Panc1 (cell line): ENCODE measurements at regions not wholly inside any gene's neighbourhood (a gene's known extent, or its start where the extent isn't known, plus 50 kb on each side); places are given as distances from the start of the nearest gene placed in this dataset.

ENCODE experiments used
- POLR2AphosphoS5 ChIP-seq: IDR thresholded peaks from 2 replicates; pipeline ENCODE4 v1.6.1; 2012; ENCODE audit warnings: mild to moderate bottlenecking, low read depth, low read length, moderate library complexity
- TCF7L2 ChIP-seq: IDR thresholded peaks from 2 replicates; pipeline ENCODE4 v1.6.1; 2011; ENCODE audit warnings: mild to moderate bottlenecking, low read depth, low read length, inconsistent platforms
- TF ChIP-seq, protein P1 (sequence below): fragments of 450-650 bp; IDR thresholded peaks from 2 replicates; pipeline ENCODE4 v1.5.1; 2017; ENCODE audit warnings: mild to moderate bottlenecking
- TF ChIP-seq, protein P2 (sequence below), 2 experiments: IDR thresholded peaks; 2 replicates each; pipeline ENCODE4 v1.6.1; 2011 to 2012; ENCODE audit warnings: low read depth in 2 of 2, control low read depth in 1 of 2, low read length in 1 of 2, mild to moderate bottlenecking in 1 of 2, moderate library complexity in 1 of 2; ENCODE audit not compliant: insufficient read depth in 1 of 2

DNA sequence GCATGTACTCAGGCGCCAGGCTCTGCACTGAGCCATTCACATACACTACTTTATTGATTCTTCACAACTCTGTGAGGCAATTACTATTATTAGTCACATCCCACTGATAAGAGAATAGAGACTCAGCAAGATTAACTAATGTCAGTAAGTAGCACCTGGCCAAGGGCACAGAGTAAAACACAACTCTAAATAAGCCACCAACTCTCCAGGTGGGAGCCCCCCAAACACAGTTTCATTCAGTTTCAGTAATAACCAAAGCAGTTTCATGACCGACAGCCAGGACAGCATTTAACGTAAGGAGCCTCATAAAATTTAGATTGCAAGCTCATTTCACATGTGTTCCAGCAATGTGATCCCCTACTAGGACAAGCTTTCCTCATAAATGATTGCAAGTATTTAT, 323.1 kb upstream of the CCDC196 start:
- TF ChIP-seq, protein P1, sequence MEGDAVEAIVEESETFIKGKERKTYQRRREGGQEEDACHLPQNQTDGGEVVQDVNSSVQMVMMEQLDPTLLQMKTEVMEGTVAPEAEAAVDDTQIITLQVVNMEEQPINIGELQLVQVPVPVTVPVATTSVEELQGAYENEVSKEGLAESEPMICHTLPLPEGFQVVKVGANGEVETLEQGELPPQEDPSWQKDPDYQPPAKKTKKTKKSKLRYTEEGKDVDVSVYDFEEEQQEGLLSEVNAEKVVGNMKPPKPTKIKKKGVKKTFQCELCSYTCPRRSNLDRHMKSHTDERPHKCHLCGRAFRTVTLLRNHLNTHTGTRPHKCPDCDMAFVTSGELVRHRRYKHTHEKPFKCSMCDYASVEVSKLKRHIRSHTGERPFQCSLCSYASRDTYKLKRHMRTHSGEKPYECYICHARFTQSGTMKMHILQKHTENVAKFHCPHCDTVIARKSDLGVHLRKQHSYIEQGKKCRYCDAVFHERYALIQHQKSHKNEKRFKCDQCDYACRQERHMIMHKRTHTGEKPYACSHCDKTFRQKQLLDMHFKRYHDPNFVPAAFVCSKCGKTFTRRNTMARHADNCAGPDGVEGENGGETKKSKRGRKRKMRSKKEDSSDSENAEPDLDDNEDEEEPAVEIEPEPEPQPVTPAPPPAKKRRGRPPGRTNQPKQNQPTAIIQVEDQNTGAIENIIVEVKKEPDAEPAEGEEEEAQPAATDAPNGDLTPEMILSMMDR: no peak
- TF ChIP-seq, protein P2, sequence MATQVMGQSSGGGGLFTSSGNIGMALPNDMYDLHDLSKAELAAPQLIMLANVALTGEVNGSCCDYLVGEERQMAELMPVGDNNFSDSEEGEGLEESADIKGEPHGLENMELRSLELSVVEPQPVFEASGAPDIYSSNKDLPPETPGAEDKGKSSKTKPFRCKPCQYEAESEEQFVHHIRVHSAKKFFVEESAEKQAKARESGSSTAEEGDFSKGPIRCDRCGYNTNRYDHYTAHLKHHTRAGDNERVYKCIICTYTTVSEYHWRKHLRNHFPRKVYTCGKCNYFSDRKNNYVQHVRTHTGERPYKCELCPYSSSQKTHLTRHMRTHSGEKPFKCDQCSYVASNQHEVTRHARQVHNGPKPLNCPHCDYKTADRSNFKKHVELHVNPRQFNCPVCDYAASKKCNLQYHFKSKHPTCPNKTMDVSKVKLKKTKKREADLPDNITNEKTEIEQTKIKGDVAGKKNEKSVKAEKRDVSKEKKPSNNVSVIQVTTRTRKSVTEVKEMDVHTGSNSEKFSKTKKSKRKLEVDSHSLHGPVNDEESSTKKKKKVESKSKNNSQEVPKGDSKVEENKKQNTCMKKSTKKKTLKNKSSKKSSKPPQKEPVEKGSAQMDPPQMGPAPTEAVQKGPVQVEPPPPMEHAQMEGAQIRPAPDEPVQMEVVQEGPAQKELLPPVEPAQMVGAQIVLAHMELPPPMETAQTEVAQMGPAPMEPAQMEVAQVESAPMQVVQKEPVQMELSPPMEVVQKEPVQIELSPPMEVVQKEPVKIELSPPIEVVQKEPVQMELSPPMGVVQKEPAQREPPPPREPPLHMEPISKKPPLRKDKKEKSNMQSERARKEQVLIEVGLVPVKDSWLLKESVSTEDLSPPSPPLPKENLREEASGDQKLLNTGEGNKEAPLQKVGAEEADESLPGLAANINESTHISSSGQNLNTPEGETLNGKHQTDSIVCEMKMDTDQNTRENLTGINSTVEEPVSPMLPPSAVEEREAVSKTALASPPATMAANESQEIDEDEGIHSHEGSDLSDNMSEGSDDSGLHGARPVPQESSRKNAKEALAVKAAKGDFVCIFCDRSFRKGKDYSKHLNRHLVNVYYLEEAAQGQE (IDR thresholded peaks at IDR 0.05; ENCODE audit: insufficient read depth in 1 of 2, low read depth in 2 of 2, low read length in 1 of 2): no peak
- TF ChIP-seq POLR2AphosphoS5 (no peak), TCF7L2 (no peak)
